ENCODE measurements at regions not wholly inside any gene's neighbourhood (a gene's known extent, or its start where the extent isn't known, plus 50 kb on each side); places are given as distances from the start of the nearest gene placed in this dataset.

DNA sequence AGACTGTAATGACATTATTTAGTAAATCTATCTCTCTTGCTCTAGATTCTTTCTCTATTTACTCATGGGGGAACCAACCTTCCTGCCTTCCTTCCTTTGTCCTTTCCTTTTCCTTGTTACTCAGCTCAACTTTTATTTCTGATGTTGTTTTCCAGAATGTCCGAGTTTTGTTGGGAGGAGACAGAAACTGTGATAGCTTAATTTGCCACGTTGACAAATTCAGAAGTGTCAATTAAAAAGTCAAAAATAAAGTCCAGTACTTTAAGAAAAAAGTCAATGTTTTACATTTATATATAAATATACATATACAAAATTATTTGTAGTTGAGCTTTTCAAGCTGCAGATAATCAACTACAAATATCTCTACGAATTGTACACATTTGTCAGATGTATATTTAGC lies 1187.7 kb downstream of the ADGRL3 start:
- H3K4me3 Mint-ChIP-seq = no peak overlapping the region
- no peaks in the 10 kb centered on the region for H3K36me3 Mint-ChIP-seq (ENCODE audit: low read depth)
- H3K27me3 ChIP-seq (ENCODE audit: control insufficient read depth in 1 of 2, insufficient read depth in 2 of 2, low read length in 2 of 2) = no peaks in the 10 kb centered on the region
- CTCF ChIA-PET = no interaction called here
- no peaks in the 10 kb centered on the region for H3K36me3 ChIP-seq (ENCODE audit: insufficient read depth, low read length)
- no peaks in the 10 kb centered on the region for H3K27me3 Mint-ChIP-seq
- peaks cover 0 to 5% of the 10 kb centered on the region in 2 experiments for H3K9me3 ChIP-seq (ENCODE audit: control insufficient read depth in 1 of 2, insufficient read depth in 1 of 2, low read length in 2 of 2)
- no peak overlapping the region for H3K27ac ChIP-seq (ENCODE audit: low read depth in 1 of 2, low read length in 2 of 2)
- intact Hi-C loops (cut with DNase I, micrococcal nuclease) = no loop called here
- DNase-seq (no peak), ATAC-seq (ENCODE audit: poor library complexity) (no peak)
- peaks cover 4% of the 10 kb centered on the region for H3K9me3 Mint-ChIP-seq
- H3K4me1 ChIP-seq (ENCODE audit: insufficient read depth, low read length) = no peaks in the 10 kb centered on the region
- no peaks in the 10 kb centered on the region for H3K4me1 Mint-ChIP-seq (ENCODE audit: low read depth)
- TF ChIP-seq, protein P1, sequence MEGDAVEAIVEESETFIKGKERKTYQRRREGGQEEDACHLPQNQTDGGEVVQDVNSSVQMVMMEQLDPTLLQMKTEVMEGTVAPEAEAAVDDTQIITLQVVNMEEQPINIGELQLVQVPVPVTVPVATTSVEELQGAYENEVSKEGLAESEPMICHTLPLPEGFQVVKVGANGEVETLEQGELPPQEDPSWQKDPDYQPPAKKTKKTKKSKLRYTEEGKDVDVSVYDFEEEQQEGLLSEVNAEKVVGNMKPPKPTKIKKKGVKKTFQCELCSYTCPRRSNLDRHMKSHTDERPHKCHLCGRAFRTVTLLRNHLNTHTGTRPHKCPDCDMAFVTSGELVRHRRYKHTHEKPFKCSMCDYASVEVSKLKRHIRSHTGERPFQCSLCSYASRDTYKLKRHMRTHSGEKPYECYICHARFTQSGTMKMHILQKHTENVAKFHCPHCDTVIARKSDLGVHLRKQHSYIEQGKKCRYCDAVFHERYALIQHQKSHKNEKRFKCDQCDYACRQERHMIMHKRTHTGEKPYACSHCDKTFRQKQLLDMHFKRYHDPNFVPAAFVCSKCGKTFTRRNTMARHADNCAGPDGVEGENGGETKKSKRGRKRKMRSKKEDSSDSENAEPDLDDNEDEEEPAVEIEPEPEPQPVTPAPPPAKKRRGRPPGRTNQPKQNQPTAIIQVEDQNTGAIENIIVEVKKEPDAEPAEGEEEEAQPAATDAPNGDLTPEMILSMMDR (IDR thresholded peaks at IDR 0.05) = no peak
- POLR2A ChIA-PET = no interaction called here
- no peak overlapping the region for H3K27ac Mint-ChIP-seq
- H3K4me3 ChIP-seq (ENCODE audit: low read length) = no peak overlapping the region

DNA sequence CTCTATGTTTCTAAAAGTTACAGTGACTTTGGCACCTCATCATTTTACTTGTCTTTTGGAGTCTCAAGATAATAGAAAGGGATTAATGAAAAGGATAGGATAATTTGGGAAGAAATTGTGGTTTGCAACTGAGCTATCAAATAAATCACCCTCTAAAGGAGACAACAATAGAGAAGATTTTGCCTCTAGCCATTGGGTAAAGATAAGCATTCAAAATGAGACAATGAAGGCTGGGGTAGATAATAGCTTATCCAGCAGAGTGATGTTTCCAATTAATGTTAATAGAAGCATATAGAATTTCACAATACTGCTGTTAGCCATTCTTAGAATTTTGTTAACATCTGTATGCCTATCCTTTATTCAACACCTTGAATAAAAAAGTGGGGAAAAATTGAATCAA lies 1177.6 kb downstream of the ADGRL3 start:
- no peak overlapping the region for H3K4me3 ChIP-seq (ENCODE audit: low read length)
- H3K4me1 ChIP-seq (ENCODE audit: insufficient read depth, low read length) = no peaks in the 10 kb centered on the region
- H3K9me3 ChIP-seq (ENCODE audit: control insufficient read depth in 1 of 2, insufficient read depth in 1 of 2, low read length in 2 of 2) = no peaks in the 10 kb centered on the region
- H3K27me3 Mint-ChIP-seq = no peaks in the 10 kb centered on the region
- TF ChIP-seq, protein P1 (IDR thresholded peaks at IDR 0.05) = no peak
- H3K4me1 Mint-ChIP-seq (ENCODE audit: low read depth) = no peaks in the 10 kb centered on the region
- no peaks in the 10 kb centered on the region for H3K27me3 ChIP-seq (ENCODE audit: control insufficient read depth in 1 of 2, insufficient read depth in 2 of 2, low read length in 2 of 2)
- no peak for DNase-seq
- peaks cover 5% of the 10 kb centered on the region for H3K9me3 Mint-ChIP-seq
- H3K27ac ChIP-seq (ENCODE audit: low read depth in 1 of 2, low read length in 2 of 2) = no peak overlapping the region
- ATAC-seq (ENCODE audit: poor library complexity) = no peak
- POLR2A ChIA-PET = no interaction called here
- no peak overlapping the region for H3K27ac Mint-ChIP-seq
- H3K36me3 ChIP-seq (ENCODE audit: insufficient read depth, low read length) = no peaks in the 10 kb centered on the region
- H3K4me3 Mint-ChIP-seq = no peak overlapping the region
- no peaks in the 10 kb centered on the region for H3K36me3 Mint-ChIP-seq (ENCODE audit: low read depth)
- intact Hi-C loops (cut with DNase I, micrococcal nuclease) = no loop called here
- CTCF ChIA-PET = no interaction called here

DNA sequence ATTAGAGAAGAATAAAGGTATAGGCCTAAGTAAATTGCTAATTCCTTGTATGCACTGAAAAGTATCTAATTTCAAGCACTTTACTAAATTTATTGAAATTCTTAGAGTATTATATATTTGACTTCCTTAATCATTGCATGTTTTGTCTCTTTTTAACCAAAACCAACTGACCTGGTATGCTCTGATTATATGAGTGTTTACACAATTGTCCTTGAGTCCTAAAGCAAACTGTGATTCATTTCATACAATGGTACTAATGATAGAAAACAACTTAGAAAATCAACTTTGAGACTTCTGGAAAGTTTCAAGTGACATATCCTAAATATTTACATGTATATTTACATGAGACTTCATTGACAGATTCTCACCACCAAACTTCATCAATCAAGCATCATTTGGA lies 1177.1 kb downstream of the ADGRL3 start:
- intact Hi-C loops (cut with DNase I, micrococcal nuclease) = no loop called here
- TF ChIP-seq, protein P1 (IDR thresholded peaks at IDR 0.05) = no peak
- H3K36me3 Mint-ChIP-seq (ENCODE audit: low read depth) = no peaks in the 10 kb centered on the region
- H3K4me1 Mint-ChIP-seq (ENCODE audit: low read depth) = no peaks in the 10 kb centered on the region
- H3K27me3 Mint-ChIP-seq = no peaks in the 10 kb centered on the region
- Histone ChIP-seq H3K4me1 (ENCODE audit: insufficient read depth, low read length) (no peaks in the 10 kb centered on the region), H3K27me3 (ENCODE audit: control insufficient read depth in 1 of 2, insufficient read depth in 2 of 2, low read length in 2 of 2) (no peaks in the 10 kb centered on the region), H3K36me3 (ENCODE audit: insufficient read depth, low read length) (no peaks in the 10 kb centered on the region), H3K4me3 (ENCODE audit: low read length) (no peak overlapping the region), H3K27ac (ENCODE audit: low read depth in 1 of 2, low read length in 2 of 2) (no peak overlapping the region), H3K9me3 (ENCODE audit: control insufficient read depth in 1 of 2, insufficient read depth in 1 of 2, low read length in 2 of 2) (no peaks in the 10 kb centered on the region)
- no peak overlapping the region for H3K4me3 Mint-ChIP-seq
- CTCF ChIA-PET = no interaction called here
- no peak overlapping the region for H3K27ac Mint-ChIP-seq
- ATAC-seq (ENCODE audit: poor library complexity) (no peak), DNase-seq (no peak)
- POLR2A ChIA-PET = no interaction called here
- peaks cover 5% of the 10 kb centered on the region for H3K9me3 Mint-ChIP-seq

All from CD4-positive, alpha-beta T cell (primary cell).